ENCODE measurements at regions not wholly inside any gene's neighbourhood (a gene's known extent, or its start where the extent isn't known, plus 50 kb on each side); places are given as distances from the start of the nearest gene placed in this dataset.

GRCh38 chr20:57079031-57080005 is 187.1 kb downstream of the BMP7 start:
- no peak for ATAC-seq
- DNase-seq (ENCODE audit: low spot score in 2 of 2), result no peak
- peaks cover 14 to 22% of the 10 kb centered on the region in 2 donors for H3K9me3 Mint-ChIP-seq
- H3K36me3 Mint-ChIP-seq, result peaks cover 14 to 21% of the 10 kb centered on the region in 2 donors
- H3K27ac Mint-ChIP-seq, result no peak overlapping the region

- ATAC-seq (no peak), DNase-seq (ENCODE audit: low spot score in 2 of 2) (no peak)
- H3K27ac Mint-ChIP-seq, result no peak overlapping the region
- peaks cover 14 to 17% of the 10 kb centered on the region in 2 donors for H3K9me3 Mint-ChIP-seq
- H3K36me3 Mint-ChIP-seq, result peaks cover 14 to 21% of the 10 kb centered on the region in 2 donors
These were observed 185.6 kb downstream of the BMP7 start for GRCh38 chr20:57080796-57081195.

- Mint-ChIP-seq H3K9me3 (peaks cover 8 to 17% of the 10 kb centered on the region in 2 donors), H3K36me3 (peaks cover 14 to 15% of the 10 kb centered on the region in 2 donors), H3K27ac (no peak overlapping the region)
- ATAC-seq, result no peak
- no peak for DNase-seq (ENCODE audit: low spot score in 2 of 2)
These were observed 184.0 kb downstream of the BMP7 start for GRCh38 chr20:57082357-57082945.

- Mint-ChIP-seq H3K36me3 (peaks cover 14 to 15% of the 10 kb centered on the region in 2 donors), H3K9me3 (peaks cover 4 to 17% of the 10 kb centered on the region in 2 donors), H3K27ac (no peak overlapping the region)
- ATAC-seq, result no peak
- no peak for DNase-seq (ENCODE audit: low spot score in 2 of 2)
These were observed 183.4 kb downstream of the BMP7 start for GRCh38 chr20:57083072-57083471.

- DNase-seq (ENCODE audit: low spot score in 2 of 2) (no peak), ATAC-seq (no peak)
- Mint-ChIP-seq H3K9me3 (peaks cover 0 to 5% of the 10 kb centered on the region in 2 donors), H3K27ac (no peak overlapping the region), H3K36me3 (no peaks in the 10 kb centered on the region)
These were observed 180.4 kb downstream of the BMP7 start for GRCh38 chr20:57086066-57086465.

- DNase-seq (ENCODE audit: low spot score in 2 of 2), result no peak
- no peaks in the 10 kb centered on the region for H3K36me3 Mint-ChIP-seq
- no peak overlapping the region for H3K27ac Mint-ChIP-seq
- peaks cover 0 to 5% of the 10 kb centered on the region in 2 donors for H3K9me3 Mint-ChIP-seq
- ATAC-seq, result no peak
These were observed 179.3 kb downstream of the BMP7 start for GRCh38 chr20:57087102-57087501.

GRCh38 chr20:57087705-57088104 is 178.7 kb downstream of the BMP7 start:
- peaks cover 0 to 5% of the 10 kb centered on the region in 2 donors for H3K9me3 Mint-ChIP-seq
- DNase-seq (ENCODE audit: low spot score in 2 of 2) (no peak), ATAC-seq (no peak)
- H3K27ac Mint-ChIP-seq, result no peak overlapping the region
- no peaks in the 10 kb centered on the region for H3K36me3 Mint-ChIP-seq

GRCh38 chr20:57088436-57088835 is 178.0 kb downstream of the BMP7 start:
- no peaks in the 10 kb centered on the region for H3K36me3 Mint-ChIP-seq
- H3K9me3 Mint-ChIP-seq, result no peaks in the 10 kb centered on the region
- H3K27ac Mint-ChIP-seq, result no peak overlapping the region
- DNase-seq (ENCODE audit: low spot score in 2 of 2) (no peak), ATAC-seq (no peak)

GRCh38 chr20:57089699-57090144 is 176.7 kb downstream of the BMP7 start:
- ATAC-seq, result peak; percentile 81 to 86
- Mint-ChIP-seq H3K27ac (peak overlapping the region in 1 of 2 donors; percentile 88), H3K9me3 (no peaks in the 10 kb centered on the region), H3K36me3 (no peaks in the 10 kb centered on the region)
- DNase-seq (ENCODE audit: low spot score in 2 of 2), result peak; percentile 68 to 87

GRCh38 chr20:57090590-57091560 is 175.6 kb downstream of the BMP7 start:
- Mint-ChIP-seq H3K36me3 (no peaks in the 10 kb centered on the region), H3K9me3 (no peaks in the 10 kb centered on the region), H3K27ac (peak overlapping the region in 1 of 2 donors; percentile 98)
- DNase-seq (ENCODE audit: low spot score in 2 of 2), result no peak
- peak; percentile 19 to 24 for ATAC-seq

- peak; percentile 5 to 54 for ATAC-seq
- no peaks in the 10 kb centered on the region for H3K36me3 Mint-ChIP-seq
- peak in 1 of 2 donors; percentile 20 for DNase-seq (ENCODE audit: low spot score in 2 of 2)
- H3K9me3 Mint-ChIP-seq, result no peaks in the 10 kb centered on the region
- no peak overlapping the region for H3K27ac Mint-ChIP-seq
These were observed 174.7 kb downstream of the BMP7 start for GRCh38 chr20:57091748-57092111.

- Mint-ChIP-seq H3K36me3 (no peaks in the 10 kb centered on the region), H3K9me3 (no peaks in the 10 kb centered on the region), H3K27ac (no peak overlapping the region)
- DNase-seq (ENCODE audit: low spot score in 2 of 2), result peak; percentile 58 to 69
- ATAC-seq, result peak; percentile 52 to 77
These were observed 174.1 kb downstream of the BMP7 start for GRCh38 chr20:57092112-57092899.

GRCh38 chr20:57092900-57093530 is 173.4 kb downstream of the BMP7 start:
- no peak for ATAC-seq

GRCh38 chr20:57093766-57094165 is 172.7 kb downstream of the BMP7 start:
- DNase-seq (ENCODE audit: low spot score in 2 of 2), result no peak

More at GRCh38 chr20:57092900-57093530, 173.4 kb downstream of the BMP7 start:
- Mint-ChIP-seq H3K36me3 (no peaks in the 10 kb centered on the region), H3K27ac (no peak overlapping the region), H3K9me3 (no peaks in the 10 kb centered on the region)
- DNase-seq (ENCODE audit: low spot score in 2 of 2), result no peak

GRCh38 chr20:57094252-57094891 is 172.1 kb downstream of the BMP7 start:
- Mint-ChIP-seq H3K27ac (no peak overlapping the region), H3K36me3 (no peaks in the 10 kb centered on the region), H3K9me3 (no peaks in the 10 kb centered on the region)
- DNase-seq (ENCODE audit: low spot score in 2 of 2) (no peak), ATAC-seq (no peak)

More at GRCh38 chr20:57093766-57094165, 172.7 kb downstream of the BMP7 start:
- ATAC-seq, result no peak
- no peaks in the 10 kb centered on the region for H3K9me3 Mint-ChIP-seq
- H3K27ac Mint-ChIP-seq, result no peak overlapping the region
- H3K36me3 Mint-ChIP-seq, result no peaks in the 10 kb centered on the region
